IPS-20b (cell line): ENCODE measurements at regions not wholly inside any gene's neighbourhood (a gene's known extent, or its start where the extent isn't known, plus 50 kb on each side); places are given as distances from the start of the nearest gene placed in this dataset.
"Not testable (repeated sequence)": the region's sequence is repeated elsewhere in the genome, so short reads cannot be mapped to it uniquely, and the experiment has no call there.

Source experiments
- H3K27ac ChIP-seq: one replicate; pipeline ENCODE4 v1.5.1; 2013; ENCODE audit warnings: low read length
- H3K27me3 ChIP-seq: 2 replicates; pipeline ENCODE4 v1.6.1; 2013; ENCODE audit warnings: mild to moderate bottlenecking, low read length, inconsistent platforms; ENCODE audit not compliant: insufficient read depth
- H3K36me3 ChIP-seq: 2 replicates; pipeline ENCODE4 v1.6.1; 2013; ENCODE audit warnings: low read depth, mild to moderate bottlenecking, inconsistent platforms, low read length, moderate library complexity; ENCODE audit not compliant: insufficient read depth
- H3K4me1 ChIP-seq: 2 replicates; pipeline ENCODE4 v1.6.1; 2013; ENCODE audit warnings: mild to moderate bottlenecking, control low read depth, inconsistent platforms, low read length, moderate library complexity; ENCODE audit not compliant: insufficient read depth
- H3K4me3 ChIP-seq: 2 replicates; pipeline ENCODE4 v1.5.1; 2013; ENCODE audit warnings: mild to moderate bottlenecking, low read length, inconsistent platforms
- H3K9ac ChIP-seq: 2 replicates; pipeline ENCODE4 v1.6.1; 2013; ENCODE audit warnings: low read depth, mild to moderate bottlenecking, inconsistent platforms, low read length, moderate library complexity
- H3K9me3 ChIP-seq: 2 replicates; pipeline ENCODE4 v1.6.1; 2013; ENCODE audit warnings: mild to moderate bottlenecking, low read depth, low read length, inconsistent platforms; ENCODE audit not compliant: insufficient read depth

DNA sequence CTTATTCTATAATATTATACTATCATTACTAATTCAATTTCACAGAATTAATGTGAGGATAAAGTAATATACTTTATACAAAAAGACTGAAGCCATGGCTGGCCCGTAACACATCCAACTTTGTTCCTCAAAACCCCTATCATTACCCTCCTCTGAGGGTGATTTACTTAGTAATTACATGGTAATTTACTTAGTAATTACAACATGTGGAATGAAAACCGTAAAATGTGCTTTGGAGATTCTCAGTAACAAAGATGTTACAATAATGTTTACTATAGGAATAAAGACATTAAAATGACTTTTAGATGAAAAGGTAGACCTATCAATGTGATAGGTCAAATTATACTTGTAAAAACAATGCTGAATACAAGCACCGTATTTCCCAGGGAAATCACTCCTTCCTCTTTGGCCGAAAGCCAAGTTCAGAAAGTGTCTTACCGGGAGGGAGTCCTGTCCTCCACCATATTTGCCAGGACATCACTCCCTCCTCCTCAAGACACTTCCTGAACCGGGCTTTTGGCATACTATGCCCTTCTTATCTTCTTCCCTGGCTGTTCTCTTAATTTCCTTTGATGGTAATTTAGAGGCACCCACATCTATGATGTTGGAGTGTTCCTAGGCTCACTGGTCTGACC, 1047.8 kb downstream of the SOCS6 start:
- H3K27me3 ChIP-seq = no peaks in the 10 kb centered on the region; the same call in 1 of the 2 replicates
- H3K36me3 ChIP-seq = no peaks in the 10 kb centered on the region
- no peak overlapping the region for H3K27ac ChIP-seq
- no peaks in the 10 kb centered on the region for H3K9me3 ChIP-seq
- H3K4me3 ChIP-seq = no peak overlapping the region
- no peak overlapping the region for H3K9ac ChIP-seq
- H3K4me1 ChIP-seq = no peaks in the 10 kb centered on the region

DNA sequence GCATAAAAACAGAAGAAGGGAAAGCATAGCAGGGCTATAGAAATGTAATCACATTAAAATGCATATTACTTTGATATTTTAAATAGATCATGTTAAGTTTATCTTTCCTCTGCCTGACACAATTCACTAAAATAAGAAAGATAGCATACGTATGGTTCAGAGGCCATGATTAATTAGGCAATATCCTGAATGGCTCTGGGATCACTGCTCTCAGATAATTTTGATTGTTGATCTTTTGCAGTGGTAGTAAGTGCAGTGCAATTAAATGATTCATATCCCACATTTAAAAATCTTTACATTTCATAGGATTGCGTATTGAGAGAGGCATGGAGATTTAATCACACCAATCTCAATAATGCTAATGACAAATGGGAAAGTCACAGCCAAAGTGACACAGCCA, 1040.7 kb downstream of the SOCS6 start:
- Histone ChIP-seq H3K36me3 (no peaks in the 10 kb centered on the region), H3K4me3 (no peak overlapping the region), H3K27me3 (peaks cover 36% of the 10 kb centered on the region), H3K9ac (no peak overlapping the region), H3K27ac (no peak overlapping the region), H3K9me3 (no peaks in the 10 kb centered on the region), H3K4me1 (peaks cover 4% of the 10 kb centered on the region; the same call in 1 of the 2 replicates)

DNA sequence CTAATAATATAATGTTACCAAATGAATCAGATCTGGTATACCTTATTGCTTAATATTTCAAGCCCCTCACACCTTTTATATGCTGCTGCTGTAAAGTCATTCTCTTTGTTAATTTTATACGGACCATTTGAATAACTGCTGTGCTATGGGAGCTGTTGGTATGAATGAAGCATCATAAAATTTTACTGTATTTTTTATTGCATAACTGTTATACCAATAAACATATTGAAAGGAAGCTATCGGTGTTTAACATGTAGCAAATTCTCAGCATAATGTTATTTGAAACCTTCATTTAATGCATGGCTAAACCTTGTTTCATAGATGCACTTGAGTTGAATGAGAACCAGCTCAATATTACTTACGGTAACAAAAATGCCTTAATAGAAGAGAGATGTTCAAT, 1040.3 kb downstream of the SOCS6 start:
- Histone ChIP-seq H3K9me3 (no peaks in the 10 kb centered on the region), H3K36me3 (no peaks in the 10 kb centered on the region), H3K27ac (no peak overlapping the region), H3K4me1 (peaks cover 4% of the 10 kb centered on the region; the same call in 1 of the 2 replicates), H3K27me3 (peaks cover 41% of the 10 kb centered on the region), H3K9ac (no peak overlapping the region), H3K4me3 (no peak overlapping the region)

DNA sequence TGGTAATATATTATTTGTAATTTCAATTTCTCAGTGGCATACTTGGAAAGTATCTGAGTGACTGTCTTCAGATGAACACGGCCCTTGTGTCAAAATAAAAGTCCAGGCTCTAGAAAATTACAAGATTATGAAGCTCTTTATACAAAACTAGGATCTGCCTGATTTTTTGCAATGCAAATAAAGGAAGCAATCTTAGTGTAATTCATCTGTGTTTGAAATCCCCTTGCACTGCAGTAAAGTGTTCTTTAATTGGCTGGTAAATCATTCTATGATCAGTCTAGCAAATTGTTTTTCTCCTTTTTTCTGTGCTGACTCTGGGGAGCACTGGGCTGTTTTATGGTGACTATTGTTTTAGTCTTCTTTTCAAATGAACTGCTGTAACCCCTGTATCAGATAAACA, 1039.0 kb downstream of the SOCS6 start:
- no peak overlapping the region for H3K9ac ChIP-seq
- no peak overlapping the region for H3K4me3 ChIP-seq
- no peak overlapping the region for H3K27ac ChIP-seq
- H3K9me3 ChIP-seq = no peaks in the 10 kb centered on the region
- peaks cover 4% of the 10 kb centered on the region; the same call in 1 of the 2 replicates for H3K4me1 ChIP-seq
- H3K27me3 ChIP-seq = peaks cover 48% of the 10 kb centered on the region
- no peaks in the 10 kb centered on the region for H3K36me3 ChIP-seq

DNA sequence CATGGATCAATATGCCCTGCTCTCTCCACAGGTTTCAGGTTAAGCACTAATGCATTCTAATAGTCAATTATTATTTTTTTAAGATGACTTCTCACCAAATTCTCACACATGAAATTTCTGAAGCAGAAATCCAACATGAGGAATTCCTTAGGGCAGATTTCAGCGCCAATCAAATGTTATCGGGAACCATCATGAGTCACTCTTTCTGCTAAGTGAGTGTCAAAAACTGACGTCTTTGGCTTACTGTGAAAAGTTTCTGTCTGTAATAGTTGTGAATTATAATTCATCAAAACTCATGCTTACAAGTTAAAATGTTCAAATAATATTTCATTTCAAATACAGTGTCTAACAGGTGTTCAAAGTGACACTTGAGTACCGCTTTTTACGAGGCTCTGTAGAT, 1038.6 kb downstream of the SOCS6 start:
- Histone ChIP-seq H3K27ac (no peak overlapping the region), H3K4me1 (peaks cover 4% of the 10 kb centered on the region; the same call in 1 of the 2 replicates), H3K27me3 (peaks cover 49% of the 10 kb centered on the region), H3K36me3 (no peaks in the 10 kb centered on the region), H3K9ac (no peak overlapping the region), H3K9me3 (no peaks in the 10 kb centered on the region), H3K4me3 (no peak overlapping the region)

DNA sequence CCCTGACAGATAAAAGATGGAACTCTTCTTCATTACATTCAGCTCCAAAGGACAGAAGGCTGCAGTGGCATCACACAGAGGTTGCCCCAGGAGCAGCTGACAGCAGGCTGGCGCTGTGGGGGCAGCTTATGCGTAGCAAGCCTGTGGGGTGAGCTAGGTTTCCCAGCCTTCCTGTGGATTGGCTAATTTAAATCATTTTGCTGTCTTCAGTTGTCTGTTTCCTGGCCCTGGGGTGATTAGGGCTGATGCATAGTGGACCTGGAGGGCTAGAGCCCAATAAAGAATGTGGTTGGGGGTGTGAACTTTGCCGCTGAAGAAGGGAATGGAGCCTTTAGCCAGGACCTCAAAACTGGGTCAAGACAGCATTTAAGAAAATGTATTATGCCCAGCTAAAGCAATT, 1038.0 kb downstream of the SOCS6 start:
- Histone ChIP-seq H3K4me1 (peaks cover 4% of the 10 kb centered on the region; the same call in 1 of the 2 replicates), H3K36me3 (no peaks in the 10 kb centered on the region), H3K4me3 (no peak overlapping the region), H3K9ac (no peak overlapping the region), H3K27me3 (peaks cover 49% of the 10 kb centered on the region), H3K27ac (no peak overlapping the region), H3K9me3 (no peaks in the 10 kb centered on the region)

DNA sequence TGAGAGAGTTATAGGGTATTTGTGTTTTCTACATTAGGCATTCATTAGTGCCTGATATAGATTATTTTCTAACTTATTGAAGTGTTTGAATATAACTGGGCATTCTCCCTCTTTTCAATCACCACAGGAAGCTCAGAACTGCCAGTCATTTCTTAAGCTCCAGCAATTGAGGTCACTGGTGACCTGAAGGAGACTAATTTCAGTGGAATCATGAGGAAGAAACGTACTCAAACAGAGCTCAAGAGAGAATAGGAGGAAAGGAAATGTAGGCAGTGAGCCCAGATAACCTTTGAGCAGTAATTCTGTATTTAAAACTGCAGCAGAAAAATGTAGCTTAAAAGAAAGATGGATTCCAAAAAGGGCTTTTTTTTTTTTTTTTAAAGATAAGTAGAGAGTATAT, 1035.5 kb downstream of the SOCS6 start:
- Histone ChIP-seq H3K9me3 (no peaks in the 10 kb centered on the region), H3K4me1 (peaks cover 4% of the 10 kb centered on the region; the same call in 1 of the 2 replicates), H3K27me3 (peaks cover 49% of the 10 kb centered on the region), H3K9ac (no peak overlapping the region), H3K4me3 (no peak overlapping the region), H3K27ac (no peak overlapping the region), H3K36me3 (no peaks in the 10 kb centered on the region)

DNA sequence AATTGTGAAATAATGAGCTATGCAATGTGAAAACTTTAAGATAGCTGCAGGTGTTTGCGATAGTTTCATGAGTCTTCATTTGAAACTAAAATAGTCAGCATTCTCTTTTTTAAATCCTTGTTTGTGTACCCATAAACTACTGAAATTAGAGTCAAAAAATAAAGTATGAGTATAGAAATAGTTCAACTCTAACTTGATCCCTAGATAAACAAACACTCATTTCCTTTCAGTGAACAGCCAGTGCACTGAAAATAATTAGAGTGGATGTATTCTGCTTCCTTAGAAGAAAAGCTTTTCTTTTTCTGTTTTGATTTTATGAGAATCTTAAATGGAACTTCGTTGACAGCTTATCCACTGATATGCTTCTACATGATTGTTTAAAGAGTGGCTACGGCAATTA, 1033.4 kb downstream of the SOCS6 start:
- Histone ChIP-seq H3K9me3 (no peaks in the 10 kb centered on the region), H3K27me3 (peaks cover 43% of the 10 kb centered on the region), H3K4me3 (no peak overlapping the region), H3K9ac (no peak overlapping the region), H3K36me3 (no peaks in the 10 kb centered on the region), H3K27ac (no peak overlapping the region), H3K4me1 (peaks cover 4% of the 10 kb centered on the region; the same call in 1 of the 2 replicates)

DNA sequence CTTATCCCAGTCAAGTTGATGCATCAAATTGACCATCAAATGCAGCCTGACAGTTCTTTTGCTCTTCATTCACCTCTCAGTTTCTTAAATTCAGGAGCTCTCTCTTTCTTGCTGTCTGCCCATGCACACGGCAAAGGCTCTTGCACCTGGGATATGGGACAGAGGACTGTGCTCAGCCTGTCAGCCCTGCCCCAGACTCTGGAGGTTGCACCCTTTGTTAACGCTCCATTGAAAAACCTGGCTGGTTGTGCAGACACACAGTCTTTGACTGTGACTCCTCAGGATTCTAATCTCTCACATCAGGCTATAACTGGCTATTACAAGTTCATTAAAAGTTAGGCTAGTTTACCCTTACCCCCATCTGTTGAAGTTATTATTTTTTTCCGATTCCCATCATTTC, 1032.5 kb downstream of the SOCS6 start:
- H3K36me3 ChIP-seq = no peaks in the 10 kb centered on the region
- no peaks in the 10 kb centered on the region for H3K9me3 ChIP-seq
- H3K27ac ChIP-seq = no peak overlapping the region
- H3K27me3 ChIP-seq = peaks cover 39% of the 10 kb centered on the region
- H3K4me3 ChIP-seq = no peak overlapping the region
- H3K4me1 ChIP-seq = no peaks in the 10 kb centered on the region; the same call in 1 of the 2 replicates
- H3K9ac ChIP-seq = no peak overlapping the region

DNA sequence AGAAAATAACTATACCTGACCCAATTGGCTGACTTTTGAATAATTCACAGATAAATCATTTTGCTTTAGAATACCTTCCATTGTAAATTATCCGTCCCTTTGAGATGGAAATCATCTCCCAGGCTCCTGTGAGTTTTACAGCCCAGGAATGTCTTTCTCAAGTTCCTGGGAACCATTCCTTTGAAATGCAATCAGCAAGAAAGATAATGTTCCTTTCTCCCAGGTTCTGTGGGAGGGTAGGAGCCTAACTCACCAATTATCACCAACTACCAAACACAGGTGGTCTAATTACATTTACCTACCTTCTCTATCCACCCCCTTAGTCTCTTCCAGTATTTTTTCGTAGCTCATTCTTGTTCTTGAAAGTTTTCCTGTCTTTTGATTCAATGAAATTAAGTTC, 1016.0 kb downstream of the SOCS6 start:
- Histone ChIP-seq H3K27me3 (peaks cover 99% of the 10 kb centered on the region), H3K4me3 (no peak overlapping the region), H3K27ac (no peak overlapping the region), H3K9ac (no peak overlapping the region), H3K4me1 (peaks cover 2% of the 10 kb centered on the region; the same call in 1 of the 2 replicates), H3K36me3 (no peaks in the 10 kb centered on the region), H3K9me3 (no peaks in the 10 kb centered on the region)

DNA sequence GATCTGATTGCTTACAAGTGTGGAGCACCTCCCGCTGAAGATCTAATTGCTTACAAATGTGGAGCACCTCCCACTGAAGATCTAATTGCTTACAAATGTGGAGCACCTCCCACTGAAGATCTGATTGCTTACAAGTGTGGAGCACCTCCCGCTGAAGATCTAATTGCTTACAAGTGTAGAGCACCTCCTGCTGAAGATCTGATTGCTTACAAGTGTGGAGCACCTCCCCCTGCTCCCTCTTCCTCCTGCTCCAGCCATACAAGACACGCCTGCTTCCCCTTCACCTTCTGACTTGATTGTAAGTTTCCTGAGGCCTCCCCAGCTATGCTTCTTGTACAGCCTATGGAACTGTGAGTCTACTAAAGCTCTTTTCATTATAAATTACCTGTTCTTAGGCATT, 1014.9 kb downstream of the SOCS6 start:
- not testable (repeated sequence) for H3K9me3 ChIP-seq, H3K4me3 ChIP-seq

DNA sequence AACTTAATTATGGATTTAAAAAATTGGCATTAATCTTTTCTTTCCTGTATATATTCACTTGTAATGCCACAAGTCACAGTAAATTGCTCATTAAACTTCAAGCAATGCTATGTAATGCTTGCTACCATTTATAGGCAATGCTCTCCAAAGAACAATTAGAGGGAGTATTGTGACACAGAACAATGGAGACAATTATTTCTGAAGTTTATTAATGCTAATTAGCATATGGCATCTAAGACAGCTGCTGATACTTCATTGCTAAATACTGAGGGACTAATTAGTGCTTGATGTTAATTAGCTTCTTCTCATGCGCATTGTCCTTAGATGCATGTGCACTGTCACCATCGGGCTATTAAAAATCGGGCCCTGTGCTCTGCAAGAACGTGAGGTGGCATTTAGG, 1012.8 kb downstream of the SOCS6 start:
- H3K27me3 ChIP-seq = peaks cover 70% of the 10 kb centered on the region
- H3K9ac ChIP-seq = no peak overlapping the region
- no peak overlapping the region for H3K4me3 ChIP-seq
- no peaks in the 10 kb centered on the region for H3K36me3 ChIP-seq
- H3K4me1 ChIP-seq = peaks cover 2% of the 10 kb centered on the region; the same call in 1 of the 2 replicates
- H3K27ac ChIP-seq = no peak overlapping the region
- no peaks in the 10 kb centered on the region for H3K9me3 ChIP-seq

More for the DNA sequence above, 1014.9 kb downstream of the SOCS6 start:
- H3K36me3 ChIP-seq, H3K4me1 ChIP-seq, H3K9ac ChIP-seq, H3K27ac ChIP-seq: not testable (repeated sequence)
- peaks cover 90% of the 10 kb centered on the region for H3K27me3 ChIP-seq
